Spleen (tissue), 7 donors: ENCODE measurements at regions not wholly inside any gene's neighbourhood (a gene's known extent, or its start where the extent isn't known, plus 50 kb on each side); places are given as distances from the start of the nearest gene placed in this dataset.

Source experiments
- POLR2A ChIP-seq, 3 donors: fragments of 450-650 bp; IDR thresholded peaks; one replicate each; pipeline ENCODE4 v1.5.1; 2017; ENCODE audit warnings: antibody characterized with exemption in 3 of 3, mild to moderate bottlenecking in 1 of 3
- POLR2AphosphoS5 ChIP-seq, 3 donors: sonication (generic); formaldehyde crosslinking; IDR thresholded peaks; one replicate each; pipeline ENCODE4 v1.5.1; 2017; ENCODE audit warnings: antibody characterized with exemption in 3 of 3
- TF ChIP-seq, protein P1 (sequence below), 11 experiments: fragments of 200-600 bp in 7 of 11; fragments of 450-650 bp in 4 of 11; sonication (generic) in 4 of 11; IDR thresholded peaks in 8 of 11; conservative IDR thresholded peaks in 3 of 11; 1 replicate in 7 of 11; 2 replicates in 4 of 11; pipeline versions ENCODE4 v1.4.0 to v1.8.0; 2016 to 2021; ENCODE audit warnings: antibody characterized with exemption in 11 of 11, inconsistent platforms in 4 of 11, mild to moderate bottlenecking in 1 of 11
- donor health status: DM: no; HTN: no; CAD: no; lungs with moderate emphysema.
- donor health status: DM: no; HTN: no; CAD: no.
- donor health status: DM: no; HTN: no; CAD: no.

DNA sequence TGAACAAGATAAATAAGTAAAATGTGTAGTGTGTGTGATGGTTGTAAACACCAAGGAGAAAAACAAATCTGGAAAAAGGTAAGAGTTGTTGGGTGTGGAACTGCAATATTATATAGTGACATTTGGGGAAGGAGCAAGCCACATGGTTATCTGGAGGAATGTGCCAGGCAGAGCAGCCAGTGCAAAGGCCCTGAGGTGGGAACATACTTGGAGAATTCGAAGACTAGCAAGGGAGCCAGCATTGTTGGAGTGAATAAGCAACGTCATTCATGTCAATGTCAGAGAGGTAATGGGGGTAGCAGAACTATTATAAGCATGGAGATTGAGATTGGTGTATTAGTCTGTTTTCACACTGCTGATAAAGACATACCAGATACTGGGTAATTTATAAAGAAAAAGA, 241.5 kb upstream of the LHX5 start:
- no peak for TF ChIP-seq POLR2A (IDR thresholded peaks at IDR 0.05)
- TF ChIP-seq, protein P1, sequence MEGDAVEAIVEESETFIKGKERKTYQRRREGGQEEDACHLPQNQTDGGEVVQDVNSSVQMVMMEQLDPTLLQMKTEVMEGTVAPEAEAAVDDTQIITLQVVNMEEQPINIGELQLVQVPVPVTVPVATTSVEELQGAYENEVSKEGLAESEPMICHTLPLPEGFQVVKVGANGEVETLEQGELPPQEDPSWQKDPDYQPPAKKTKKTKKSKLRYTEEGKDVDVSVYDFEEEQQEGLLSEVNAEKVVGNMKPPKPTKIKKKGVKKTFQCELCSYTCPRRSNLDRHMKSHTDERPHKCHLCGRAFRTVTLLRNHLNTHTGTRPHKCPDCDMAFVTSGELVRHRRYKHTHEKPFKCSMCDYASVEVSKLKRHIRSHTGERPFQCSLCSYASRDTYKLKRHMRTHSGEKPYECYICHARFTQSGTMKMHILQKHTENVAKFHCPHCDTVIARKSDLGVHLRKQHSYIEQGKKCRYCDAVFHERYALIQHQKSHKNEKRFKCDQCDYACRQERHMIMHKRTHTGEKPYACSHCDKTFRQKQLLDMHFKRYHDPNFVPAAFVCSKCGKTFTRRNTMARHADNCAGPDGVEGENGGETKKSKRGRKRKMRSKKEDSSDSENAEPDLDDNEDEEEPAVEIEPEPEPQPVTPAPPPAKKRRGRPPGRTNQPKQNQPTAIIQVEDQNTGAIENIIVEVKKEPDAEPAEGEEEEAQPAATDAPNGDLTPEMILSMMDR (IDR thresholded peaks at IDR 0.05 in 8 of 11, conservative IDR thresholded peaks at IDR 0.05 in 3 of 11), result no peak
- TF ChIP-seq POLR2AphosphoS5 (IDR thresholded peaks at IDR 0.05), result no peak
